Hepatocyte (in vitro differentiated cells): ENCODE measurements at regions not wholly inside any gene's neighbourhood (a gene's known extent, or its start where the extent isn't known, plus 50 kb on each side); places are given as distances from the start of the nearest gene placed in this dataset.

Experiments used
- CTCF ChIP-seq: fragments of 200-600 bp; sonication (generic); IDR thresholded peaks from 2 replicates; pipeline ENCODE4 v1.5.1; 2016; ENCODE audit warnings: antibody characterized with exemption, mild to moderate bottlenecking; ENCODE audit not compliant: poor library complexity
- EZH2 ChIP-seq: fragments of 200-600 bp; sonication (generic); IDR thresholded peaks from 2 replicates; pipeline ENCODE4 v1.6.1; 2016; ENCODE audit warnings: antibody characterized with exemption, mild to moderate bottlenecking, borderline replicate concordance
- EZH2phosphoT487 ChIP-seq: fragments of 200-600 bp; sonication (generic); IDR thresholded peaks from one replicate; pipeline ENCODE4 v1.6.1; 2018; ENCODE audit warnings: antibody characterized with exemption, mild to moderate bottlenecking, low read depth, moderate library complexity; ENCODE audit not compliant: unreplicated experiment, severe bottlenecking

DNA sequence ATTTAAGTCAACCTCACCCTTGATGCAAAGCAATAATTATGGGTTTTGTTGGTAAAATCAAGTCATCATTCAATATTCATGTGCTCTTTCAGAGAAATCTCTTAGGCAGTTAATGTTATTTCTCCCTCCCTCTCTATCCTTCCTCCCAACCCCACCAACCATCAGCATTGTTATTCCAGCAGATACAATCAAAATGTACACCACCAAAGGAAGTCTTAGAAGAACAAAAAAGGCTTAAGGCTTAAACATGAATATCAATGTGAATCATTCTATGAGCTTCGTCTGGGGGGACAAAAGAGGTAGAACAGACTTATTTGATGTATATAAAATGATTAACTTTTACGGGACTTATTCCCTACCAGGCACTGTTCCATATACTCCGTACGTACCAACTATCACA is 404.4 kb downstream of the ARHGEF28 start:
- no peak for TF ChIP-seq CTCF
- TF ChIP-seq EZH2 = no peak
- TF ChIP-seq EZH2phosphoT487 = no peak
